HFFc6 (cell line): ENCODE measurements at regions not wholly inside any gene's neighbourhood (a gene's known extent, or its start where the extent isn't known, plus 50 kb on each side); places are given as distances from the start of the nearest gene placed in this dataset.
A peak's percentile ranks its signal among the peaks of the same experiment; 100 is the strongest.
"Not testable (repeated sequence)": the region's sequence is repeated elsewhere in the genome, so short reads cannot be mapped to it uniquely, and the experiment has no call there.

Experiments
- DNase-seq: peaks from one replicate; pipeline ENCODE4 v3.0.0-alpha.2; 2018
- H3K27ac Mint-ChIP-seq: 2 replicates; pipeline ENCODE4 v1.8.0; 2020; ENCODE audit warnings: mild to moderate bottlenecking, mixed read lengths
- H3K27me3 Mint-ChIP-seq: 2 replicates; pipeline ENCODE4 v1.8.0; 2021; ENCODE audit warnings: mild to moderate bottlenecking, moderate library complexity, mixed read lengths; ENCODE audit not compliant: insufficient read depth
- H3K36me3 Mint-ChIP-seq: 2 replicates; pipeline ENCODE4 v1.8.0; 2021; ENCODE audit warnings: low read depth, mixed read lengths
- H3K4me1 Mint-ChIP-seq: 2 replicates; pipeline ENCODE4 v1.8.0; 2020; ENCODE audit warnings: low read depth, mixed read lengths
- H3K4me3 Mint-ChIP-seq: 2 replicates; pipeline ENCODE4 v1.8.0; 2020; ENCODE audit warnings: mild to moderate bottlenecking, moderate library complexity, mixed read lengths
- H3K9me3 Mint-ChIP-seq: 2 replicates; pipeline ENCODE4 v1.8.0; 2020; ENCODE audit warnings: mild to moderate bottlenecking, mixed read lengths
- TF ChIP-seq, protein P1 (sequence below): fragments of 200-600 bp; sonication (generic); IDR thresholded peaks from 2 replicates; pipeline ENCODE4 v1.5.0; 2021; ENCODE audit warnings: antibody characterized with exemption, mild to moderate bottlenecking

DNA sequence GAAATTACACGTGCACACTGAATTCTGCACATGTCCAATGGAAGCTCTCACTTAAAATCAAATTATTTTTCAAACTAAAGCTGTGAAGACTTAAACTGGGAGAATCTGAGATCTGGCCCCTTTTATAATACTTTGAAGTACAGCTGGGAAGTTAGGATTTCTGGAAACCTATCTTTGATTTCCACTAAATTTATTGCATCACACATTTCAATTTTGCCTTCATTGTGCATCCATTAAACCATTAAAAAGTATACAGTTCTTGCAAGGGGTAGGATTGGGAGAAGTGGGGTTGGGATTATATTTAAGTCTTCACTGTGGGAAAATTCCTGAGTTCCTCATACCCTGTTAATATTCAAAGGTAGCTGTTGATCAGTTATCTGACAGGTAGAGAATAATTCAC lies 1229.6 kb upstream of the ZEB2 start:
- Mint-ChIP-seq H3K36me3 (no peaks in the 10 kb centered on the region), H3K27me3 (no peaks in the 10 kb centered on the region; the same call in 1 of the 2 replicates), H3K4me1 (peaks cover 40% of the 10 kb centered on the region), H3K27ac (no peak overlapping the region), H3K9me3 (no peaks in the 10 kb centered on the region), H3K4me3 (no peak overlapping the region)
- TF ChIP-seq, protein P1, sequence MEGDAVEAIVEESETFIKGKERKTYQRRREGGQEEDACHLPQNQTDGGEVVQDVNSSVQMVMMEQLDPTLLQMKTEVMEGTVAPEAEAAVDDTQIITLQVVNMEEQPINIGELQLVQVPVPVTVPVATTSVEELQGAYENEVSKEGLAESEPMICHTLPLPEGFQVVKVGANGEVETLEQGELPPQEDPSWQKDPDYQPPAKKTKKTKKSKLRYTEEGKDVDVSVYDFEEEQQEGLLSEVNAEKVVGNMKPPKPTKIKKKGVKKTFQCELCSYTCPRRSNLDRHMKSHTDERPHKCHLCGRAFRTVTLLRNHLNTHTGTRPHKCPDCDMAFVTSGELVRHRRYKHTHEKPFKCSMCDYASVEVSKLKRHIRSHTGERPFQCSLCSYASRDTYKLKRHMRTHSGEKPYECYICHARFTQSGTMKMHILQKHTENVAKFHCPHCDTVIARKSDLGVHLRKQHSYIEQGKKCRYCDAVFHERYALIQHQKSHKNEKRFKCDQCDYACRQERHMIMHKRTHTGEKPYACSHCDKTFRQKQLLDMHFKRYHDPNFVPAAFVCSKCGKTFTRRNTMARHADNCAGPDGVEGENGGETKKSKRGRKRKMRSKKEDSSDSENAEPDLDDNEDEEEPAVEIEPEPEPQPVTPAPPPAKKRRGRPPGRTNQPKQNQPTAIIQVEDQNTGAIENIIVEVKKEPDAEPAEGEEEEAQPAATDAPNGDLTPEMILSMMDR, result no peak
- no peak for DNase-seq

GRCh38 chr2:145748927-145749326 lies 1229.0 kb upstream of the ZEB2 start:
- Mint-ChIP-seq H3K4me3 (no peak overlapping the region), H3K36me3 (no peaks in the 10 kb centered on the region), H3K9me3 (no peaks in the 10 kb centered on the region), H3K27me3 (no peaks in the 10 kb centered on the region; the same call in 1 of the 2 replicates), H3K27ac (no peak overlapping the region), H3K4me1 (peaks cover 45% of the 10 kb centered on the region)
- TF ChIP-seq, protein P1, result no peak
- DNase-seq, result no peak

DNA sequence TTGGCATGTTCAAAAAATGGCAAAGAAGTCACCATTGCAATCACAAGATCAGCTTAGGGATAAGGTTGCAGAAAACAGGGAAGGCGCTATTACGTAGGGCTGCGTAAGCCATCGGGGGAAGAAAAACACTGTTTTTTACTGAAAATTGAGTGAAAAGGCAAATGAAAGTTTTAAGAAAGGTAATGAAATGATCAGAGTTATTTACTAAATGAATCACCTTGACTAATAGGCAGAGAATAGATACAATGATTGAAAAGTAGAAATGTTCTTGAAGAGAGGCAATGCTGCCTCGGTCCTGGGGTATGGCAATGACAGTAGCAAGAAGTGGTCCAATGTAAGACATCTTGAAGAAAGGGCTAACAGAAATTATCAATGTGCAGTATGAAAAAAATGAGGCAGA lies 1227.8 kb upstream of the ZEB2 start:
- Mint-ChIP-seq H3K27me3 (no peaks in the 10 kb centered on the region; the same call in 1 of the 2 replicates), H3K4me3 (no peak overlapping the region), H3K9me3 (no peaks in the 10 kb centered on the region), H3K27ac (no peak overlapping the region), H3K36me3 (no peaks in the 10 kb centered on the region), H3K4me1 (peaks cover 55% of the 10 kb centered on the region)
- DNase-seq, result no peak
- TF ChIP-seq, protein P1, result no peak

DNA sequence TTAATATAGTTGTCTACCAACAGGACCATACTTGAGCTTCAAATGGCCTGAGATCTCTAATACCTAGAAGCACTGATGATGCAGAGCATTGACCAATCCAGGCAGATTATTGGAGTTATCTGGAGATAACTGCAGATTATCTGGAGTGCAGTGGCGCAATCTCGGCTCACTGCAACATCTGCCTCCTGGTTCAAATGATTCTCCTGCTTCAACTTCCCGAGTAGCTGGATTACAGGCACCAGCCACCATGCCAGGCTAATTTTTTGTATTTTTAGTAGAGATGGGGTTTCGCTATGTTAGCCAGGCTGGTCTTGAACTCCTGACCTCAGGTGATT lies 1225.4 kb upstream of the ZEB2 start:
- not testable (repeated sequence) for H3K36me3 Mint-ChIP-seq, DNase-seq, H3K9me3 Mint-ChIP-seq, H3K27me3 Mint-ChIP-seq
- Mint-ChIP-seq H3K27ac (peak overlapping the region; percentile 78), H3K4me3 (peak overlapping the region; percentile 3; the same call in 1 of the 2 replicates), H3K4me1 (peaks cover 43% of the 10 kb centered on the region)

DNA sequence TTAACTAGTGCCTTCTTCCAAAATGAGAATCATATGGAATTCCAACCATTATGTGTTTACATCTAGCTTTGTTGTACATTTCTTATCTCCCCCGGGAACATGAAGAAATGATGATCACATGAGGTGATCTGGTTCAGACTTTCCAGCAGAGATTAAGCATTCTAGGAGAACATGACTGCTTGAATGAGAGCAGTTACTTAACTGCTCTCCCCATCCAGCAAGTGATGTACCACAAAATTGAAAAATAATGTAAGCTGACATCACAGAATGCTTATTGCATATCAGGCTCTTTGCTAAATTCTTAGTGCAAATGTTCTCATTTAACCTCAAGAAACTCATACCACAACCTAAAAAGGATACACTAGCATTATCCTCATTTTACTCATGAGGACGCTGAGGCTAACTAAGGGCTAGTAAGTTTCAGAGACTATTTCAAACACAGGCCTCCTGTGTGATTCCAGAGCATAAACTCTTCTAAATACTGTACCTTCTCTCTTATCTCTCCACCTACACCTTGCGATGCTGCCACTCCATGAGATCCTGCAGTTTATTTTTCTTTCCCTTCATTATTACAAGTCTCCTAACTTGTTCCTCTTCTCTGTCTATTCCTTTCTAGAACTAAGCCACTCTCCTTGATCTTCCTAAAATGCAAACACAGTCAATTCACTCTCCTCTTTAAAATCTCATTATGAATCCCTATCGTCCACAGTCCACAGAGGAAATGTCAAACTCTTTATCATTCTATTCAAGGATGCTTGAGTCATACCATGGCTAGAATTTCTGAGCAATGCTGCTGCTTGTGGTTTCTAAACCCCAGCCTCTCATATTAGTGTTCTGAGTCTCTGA lies 1224.8 kb upstream of the ZEB2 start:
- TF ChIP-seq, protein P1, result no peak
- Mint-ChIP-seq H3K27ac (peak overlapping the region; percentile 78), H3K27me3 (no peaks in the 10 kb centered on the region; the same call in 1 of the 2 replicates), H3K4me3 (peak overlapping the region; percentile 49), H3K36me3 (peaks cover 11% of the 10 kb centered on the region), H3K9me3 (no peaks in the 10 kb centered on the region), H3K4me1 (peaks cover 49% of the 10 kb centered on the region)
- DNase-seq, result peak; percentile 93

GRCh38 chr2:145743011-145743410 lies 1223.1 kb upstream of the ZEB2 start:
- no peak for DNase-seq
- Mint-ChIP-seq H3K4me3 (no peak overlapping the region), H3K27ac (no peak overlapping the region), H3K36me3 (peaks cover 11% of the 10 kb centered on the region), H3K4me1 (peaks cover 51% of the 10 kb centered on the region), H3K27me3 (no peaks in the 10 kb centered on the region; the same call in 1 of the 2 replicates), H3K9me3 (no peaks in the 10 kb centered on the region)
- TF ChIP-seq, protein P1, result no peak
